Gastrocnemius medialis (tissue), 4 donors: ENCODE measurements at regions not wholly inside any gene's neighbourhood (a gene's known extent, or its start where the extent isn't known, plus 50 kb on each side); places are given as distances from the start of the nearest gene placed in this dataset.

Experiments used
- CTCF ChIP-seq, 5 experiments: fragments of 450-650 bp in 3 of 5; fragments of 200-600 bp in 2 of 5; sonication (generic) in 2 of 5; IDR thresholded peaks in 4 of 5; conservative IDR thresholded peaks in 1 of 5; 1 replicate in 4 of 5; 2 replicates in 1 of 5; pipeline ENCODE4 v1.5.1; 2016 to 2019; ENCODE audit warnings: antibody characterized with exemption in 5 of 5, mild to moderate bottlenecking in 3 of 5, moderate library complexity in 3 of 5
- POLR2A ChIP-seq, 2 donors: fragments of 450-650 bp; IDR thresholded peaks; one replicate each; pipeline ENCODE4 v1.6.1; 2017; ENCODE audit warnings: antibody characterized with exemption in 2 of 2, mild to moderate bottlenecking in 2 of 2, moderate library complexity in 2 of 2

GRCh38 chr16:73831220-73831619 lies 465.4 kb upstream of the PSMD7 start:
- no peak for TF ChIP-seq CTCF (IDR thresholded peaks at IDR 0.05 in 4 of 5, conservative IDR thresholded peaks at IDR 0.05 in 1 of 5)
- no peak for TF ChIP-seq POLR2A (IDR thresholded peaks at IDR 0.05)
